HG03097 (cell line): ENCODE measurements at regions not wholly inside any gene's neighbourhood (a gene's known extent, or its start where the extent isn't known, plus 50 kb on each side); places are given as distances from the start of the nearest gene placed in this dataset.
"Not testable (repeated sequence)": the region's sequence is repeated elsewhere in the genome, so short reads cannot be mapped to it uniquely, and the experiment has no call there.

Experiments
- ATAC-seq: cut with Tn5 transposase; IDR thresholded peaks from one replicate; pipeline ENCODE4 v1.9.1; 2021; ENCODE audit not compliant: unreplicated experiment, low FRiP score

DNA sequence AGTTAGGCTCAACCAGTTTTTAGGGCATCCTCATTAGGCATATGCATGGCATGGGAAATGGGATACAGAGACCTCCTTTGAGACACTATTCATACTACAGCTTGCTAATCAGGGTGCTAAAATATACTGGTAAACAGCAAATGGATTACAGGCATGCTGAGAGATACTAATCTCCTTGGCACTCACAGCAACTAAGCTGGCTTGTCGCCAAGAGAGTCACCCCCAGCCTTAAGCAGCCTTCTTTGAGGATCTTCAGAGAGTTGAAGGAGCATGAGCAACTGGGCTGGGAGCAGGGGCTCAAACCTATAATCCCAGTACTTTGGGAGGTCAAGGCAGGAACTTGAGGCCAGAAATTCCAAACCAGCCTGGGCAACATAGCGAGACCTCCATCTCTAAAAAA, 120.1 kb upstream of the NR5A2 start:
- no peak for ATAC-seq

- ATAC-seq = no peak
Observed at GRCh38 chr1:199909137-199909536, 118.4 kb upstream of the NR5A2 start.

- ATAC-seq = no peak
Observed at GRCh38 chr1:199913318-199913717, 114.2 kb upstream of the NR5A2 start.

- no peak for ATAC-seq
Observed at GRCh38 chr1:199914546-199914945, 113.0 kb upstream of the NR5A2 start.

DNA sequence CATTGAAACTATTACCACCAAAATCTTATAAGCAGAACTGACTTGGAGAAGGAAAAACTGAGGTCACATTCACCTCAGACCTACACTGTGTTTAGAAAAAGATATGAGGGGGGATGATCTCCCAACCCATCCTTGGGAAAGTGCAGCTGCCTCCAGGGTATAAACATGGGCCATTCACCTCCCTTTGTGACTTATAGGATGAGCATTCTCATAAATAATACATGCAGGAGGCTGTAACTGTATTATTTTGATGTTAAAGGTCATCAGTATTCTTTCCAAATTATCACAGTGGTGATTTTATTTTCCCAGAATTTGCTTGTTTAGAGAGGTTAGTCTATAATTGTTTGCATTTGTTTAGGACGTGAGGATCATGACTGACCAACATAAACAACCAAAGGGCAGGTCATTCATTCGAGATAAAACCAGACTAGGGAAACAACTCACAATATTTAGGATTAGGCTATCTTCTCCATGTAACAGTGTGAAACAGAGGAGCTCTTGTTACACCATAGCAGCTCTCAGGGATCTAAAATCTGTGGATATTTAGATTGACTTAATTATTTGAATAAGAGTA, 109.2 kb upstream of the NR5A2 start:
- no peak for ATAC-seq

DNA sequence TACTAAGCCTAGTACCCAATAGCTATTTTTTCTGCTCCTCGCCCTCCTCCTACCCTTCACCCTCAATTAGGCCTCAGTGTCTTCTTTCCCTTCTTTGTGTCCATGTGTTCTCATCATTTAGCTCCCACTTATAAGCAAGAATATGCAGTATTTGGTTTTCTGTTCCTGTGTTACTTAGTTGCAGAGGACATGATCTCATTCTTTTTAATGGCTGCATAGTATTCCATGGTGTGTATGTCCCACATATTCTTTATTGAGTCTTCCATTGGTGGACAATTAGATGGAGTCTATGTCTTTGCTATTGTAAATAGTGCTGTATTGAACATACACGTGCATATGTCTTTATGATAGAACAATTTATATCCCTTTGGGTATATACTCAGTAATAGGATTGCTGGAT, 106.9 kb upstream of the NR5A2 start:
- ATAC-seq = no peak

- ATAC-seq = no peak
Observed at GRCh38 chr1:199929556-199929955, 98.0 kb upstream of the NR5A2 start.

- not testable (repeated sequence) for ATAC-seq
Observed at GRCh38 chr1:199930067-199930466, 97.4 kb upstream of the NR5A2 start.

DNA sequence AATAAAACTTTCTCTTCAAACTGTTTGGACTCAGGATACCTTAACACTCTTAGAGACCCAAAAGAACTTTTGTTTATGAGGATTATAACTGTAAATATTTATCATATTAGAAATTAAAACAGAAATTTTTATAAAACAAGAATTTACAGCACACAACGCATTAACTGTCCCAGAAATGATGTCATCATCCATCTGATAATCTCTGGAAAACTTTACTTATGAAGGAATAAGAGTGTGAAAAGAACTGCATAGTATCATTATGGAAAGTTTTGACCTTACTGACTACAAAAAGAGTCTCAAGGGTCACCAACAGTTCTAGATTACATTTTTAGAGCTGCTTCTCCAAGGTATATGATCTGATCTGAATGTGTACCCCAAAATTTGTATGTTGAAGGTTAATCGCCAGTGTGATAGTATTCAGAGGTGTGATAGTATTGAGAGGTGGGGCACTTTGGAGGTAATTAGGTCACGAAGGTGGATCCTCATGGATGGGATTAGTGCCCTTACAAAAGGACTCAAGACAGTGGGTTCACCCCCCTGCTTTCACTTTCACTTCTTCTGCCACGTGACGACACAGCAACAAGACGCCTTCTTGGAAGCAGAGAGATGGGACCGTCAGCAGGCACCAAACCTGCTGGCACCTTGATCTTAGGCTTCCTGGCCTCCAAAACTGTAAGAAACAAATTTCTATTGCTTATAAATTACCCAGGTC, 95.7 kb upstream of the NR5A2 start:
- ATAC-seq = no peak

GRCh38 chr1:199932462-199932861, 95.0 kb upstream of the NR5A2 start:
- ATAC-seq = no peak

- ATAC-seq = no peak
Observed at GRCh38 chr1:199936441-199936840, 91.1 kb upstream of the NR5A2 start.

DNA sequence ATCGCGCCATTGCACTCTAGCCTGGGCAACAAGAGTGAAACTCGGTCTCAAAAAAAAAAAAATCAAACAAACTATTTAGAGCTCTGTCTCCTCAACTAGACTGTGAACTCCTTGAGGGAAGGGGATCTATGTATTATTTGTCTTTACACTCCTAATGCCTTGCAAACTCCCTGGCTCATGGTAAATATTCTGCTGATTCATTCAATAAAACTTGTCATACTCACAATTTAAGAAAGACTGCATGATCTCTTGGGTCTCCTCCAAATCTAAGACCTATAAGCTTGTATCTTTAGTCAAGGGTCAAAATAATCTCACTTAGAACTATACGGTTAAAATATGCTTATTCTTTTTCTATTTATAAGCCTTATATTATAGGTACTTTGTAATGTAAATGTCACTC, 90.3 kb upstream of the NR5A2 start:
- ATAC-seq = no peak

- no peak for ATAC-seq
Observed at GRCh38 chr1:199937661-199938060, 89.8 kb upstream of the NR5A2 start.

GRCh38 chr1:199944986-199945385, 82.5 kb upstream of the NR5A2 start:
- no peak for ATAC-seq

DNA sequence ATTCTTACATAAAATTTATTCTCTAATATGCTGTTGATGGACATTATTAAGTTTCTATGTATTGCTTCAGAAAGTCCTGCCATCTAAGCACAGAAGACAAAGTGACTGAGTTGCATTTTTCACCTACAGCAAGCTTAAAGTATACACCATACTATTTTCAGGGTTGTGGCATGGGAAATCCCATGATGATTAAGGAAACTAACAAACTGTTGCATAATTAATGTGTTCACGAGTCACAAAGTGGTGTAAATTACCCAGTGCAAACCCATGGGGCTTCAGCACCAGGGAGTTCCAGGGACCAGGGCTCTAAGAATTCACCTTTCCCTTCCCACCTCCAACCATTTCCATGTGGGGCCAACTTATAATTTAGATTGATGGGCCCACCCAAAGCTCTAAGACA, 81.9 kb upstream of the NR5A2 start:
- ATAC-seq = no peak

DNA sequence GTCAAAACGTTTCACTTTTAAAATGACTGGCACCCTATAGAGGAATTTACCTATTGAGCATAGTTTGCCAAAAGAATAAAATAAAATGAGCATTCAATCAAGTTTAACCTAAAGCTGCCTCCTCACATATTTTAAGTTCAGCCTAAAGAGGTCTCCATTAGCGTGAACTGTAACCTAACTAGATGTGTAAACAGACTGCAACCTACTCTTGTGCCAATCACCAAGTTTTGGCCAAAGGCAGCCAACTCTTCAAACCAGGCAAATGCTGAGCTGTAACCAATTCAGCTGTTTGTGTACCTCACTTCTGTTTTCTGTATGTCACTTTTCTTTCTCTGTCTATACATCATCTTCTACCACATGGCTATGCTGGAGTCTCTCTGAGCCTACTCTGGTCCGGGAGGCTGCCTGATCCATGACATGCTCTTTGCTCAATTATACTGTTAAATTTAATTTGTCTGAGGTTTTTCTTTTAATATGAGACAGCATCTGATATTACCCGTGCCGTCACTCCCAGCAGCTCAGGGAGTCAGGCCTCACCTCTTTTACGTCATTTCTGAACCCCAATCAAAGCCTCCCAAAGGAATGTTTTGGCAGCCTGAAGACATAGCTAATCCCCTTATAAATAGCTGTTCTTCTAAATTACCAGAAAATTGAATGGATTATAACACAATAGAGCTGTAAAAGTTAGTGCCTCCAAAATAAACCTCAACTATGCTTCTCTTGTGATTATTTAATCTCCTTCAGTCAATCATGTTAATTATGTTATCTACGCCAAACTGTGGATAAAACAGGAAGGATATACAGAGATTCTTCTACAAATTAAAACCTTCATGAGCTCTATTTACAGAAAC, 81.0 kb upstream of the NR5A2 start:
- ATAC-seq = no peak

DNA sequence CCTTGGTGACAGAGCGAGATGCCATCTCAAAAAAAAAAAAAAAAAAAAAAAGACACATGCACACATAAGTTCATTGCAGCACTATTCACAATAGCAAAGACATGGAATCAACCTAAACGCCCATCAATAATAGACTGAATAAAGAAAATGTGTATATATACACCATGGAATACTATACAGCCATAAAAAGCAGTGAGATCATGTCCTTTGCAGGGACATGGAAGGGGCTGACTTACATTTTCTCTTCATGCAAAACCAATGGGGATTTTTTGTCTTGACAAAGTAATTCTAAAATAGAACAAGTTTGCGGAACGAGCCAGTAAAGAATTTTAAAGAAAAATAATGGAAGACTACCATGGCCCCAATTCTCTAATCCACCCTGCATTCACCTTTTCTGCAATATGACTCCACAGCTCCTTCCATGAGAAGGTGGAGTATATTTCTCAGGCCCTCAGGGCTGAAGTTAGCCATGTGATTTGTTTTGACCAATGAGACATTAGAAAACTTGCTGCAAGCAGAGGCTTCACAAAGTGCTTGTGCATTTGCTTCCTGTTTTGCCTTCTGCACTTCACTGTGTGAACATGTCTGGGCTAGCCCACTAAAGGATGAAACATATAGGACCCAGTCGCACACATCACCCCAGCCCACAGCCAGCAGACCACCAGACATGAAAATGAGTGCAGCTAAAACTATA, 78.8 kb upstream of the NR5A2 start:
- ATAC-seq = no peak

DNA sequence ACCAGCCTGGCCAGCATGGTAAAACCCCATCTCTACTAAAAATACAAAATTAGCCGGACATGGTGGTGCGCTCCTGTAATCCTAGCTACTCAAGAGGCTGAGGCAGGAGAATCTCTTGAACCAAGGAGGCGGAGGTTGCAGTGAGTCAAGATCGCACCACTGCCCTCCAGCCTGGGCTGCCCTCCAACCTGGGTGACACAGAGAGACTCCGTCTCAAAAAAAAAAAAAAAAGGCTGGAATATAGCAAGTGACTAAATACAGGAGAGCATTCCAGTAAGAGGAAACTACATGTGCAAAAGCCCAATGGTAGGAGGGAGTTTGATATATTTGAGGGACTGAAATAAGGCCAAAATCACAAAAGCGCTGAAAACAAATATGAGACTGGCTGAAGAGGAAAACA, 76.5 kb upstream of the NR5A2 start:
- not testable (repeated sequence) for ATAC-seq

- ATAC-seq = no peak
Observed at GRCh38 chr1:199953651-199954050, 73.9 kb upstream of the NR5A2 start.

GRCh38 chr1:199954699-199955098, 72.8 kb upstream of the NR5A2 start:
- ATAC-seq = no peak

DNA sequence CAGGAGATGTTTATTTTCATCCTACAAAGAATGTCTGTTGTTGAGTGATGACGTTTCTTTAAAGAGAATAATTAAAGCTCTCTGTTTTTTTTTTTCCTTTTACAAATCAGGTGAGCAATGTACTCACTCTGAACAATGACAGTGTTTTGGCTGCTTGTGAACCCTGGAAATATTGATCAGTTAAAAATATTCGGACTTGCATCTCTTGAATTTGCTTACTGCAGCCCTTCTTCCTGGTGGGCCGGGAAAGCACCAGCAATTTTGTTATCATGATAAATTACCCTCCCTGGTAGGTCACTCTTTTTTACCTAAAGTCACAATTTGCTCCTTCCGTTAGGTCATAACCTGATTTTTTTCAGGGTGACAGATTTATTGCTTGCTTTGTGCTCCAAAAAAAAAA, 72.3 kb upstream of the NR5A2 start:
- no peak for ATAC-seq
